Progenitor cell of endocrine pancreas (in vitro differentiated cells): ENCODE measurements at regions not wholly inside any gene's neighbourhood (a gene's known extent, or its start where the extent isn't known, plus 50 kb on each side); places are given as distances from the start of the nearest gene placed in this dataset.

ENCODE experiments used
- DNase-seq: peaks from one replicate; pipeline ENCODE4 v3.0.0; 2021; ENCODE audit warnings: low spot score; ENCODE audit not compliant: unreplicated experiment
- H3K27ac Mint-ChIP-seq: 2 replicates; pipeline ENCODE4 v1.8.0; 2021; ENCODE audit warnings: mild to moderate bottlenecking, moderate library complexity, mixed read lengths
- H3K27me3 Mint-ChIP-seq: 2 replicates; pipeline ENCODE4 v1.8.0; 2021; ENCODE audit warnings: mixed read lengths
- H3K36me3 Mint-ChIP-seq: 2 replicates; pipeline ENCODE4 v1.8.0; 2022; ENCODE audit warnings: mixed read lengths; ENCODE audit not compliant: insufficient read depth
- H3K4me1 Mint-ChIP-seq: 2 replicates; pipeline ENCODE4 v1.8.0; 2021; ENCODE audit warnings: low read depth, mixed read lengths
- H3K4me3 Mint-ChIP-seq: 2 replicates; pipeline ENCODE4 v1.8.0; 2021; ENCODE audit warnings: low read depth, mild to moderate bottlenecking, moderate library complexity, mixed read lengths
- H3K9me3 Mint-ChIP-seq: 2 replicates; pipeline ENCODE4 v1.8.0; 2021; ENCODE audit warnings: low read depth, mixed read lengths
- TF ChIP-seq, protein P1 (sequence below): fragments of 200-600 bp; sonication (generic); IDR thresholded peaks from one replicate; pipeline ENCODE4 v1.5.0; 2021; ENCODE audit warnings: antibody characterized with exemption, mild to moderate bottlenecking; ENCODE audit not compliant: unreplicated experiment

DNA sequence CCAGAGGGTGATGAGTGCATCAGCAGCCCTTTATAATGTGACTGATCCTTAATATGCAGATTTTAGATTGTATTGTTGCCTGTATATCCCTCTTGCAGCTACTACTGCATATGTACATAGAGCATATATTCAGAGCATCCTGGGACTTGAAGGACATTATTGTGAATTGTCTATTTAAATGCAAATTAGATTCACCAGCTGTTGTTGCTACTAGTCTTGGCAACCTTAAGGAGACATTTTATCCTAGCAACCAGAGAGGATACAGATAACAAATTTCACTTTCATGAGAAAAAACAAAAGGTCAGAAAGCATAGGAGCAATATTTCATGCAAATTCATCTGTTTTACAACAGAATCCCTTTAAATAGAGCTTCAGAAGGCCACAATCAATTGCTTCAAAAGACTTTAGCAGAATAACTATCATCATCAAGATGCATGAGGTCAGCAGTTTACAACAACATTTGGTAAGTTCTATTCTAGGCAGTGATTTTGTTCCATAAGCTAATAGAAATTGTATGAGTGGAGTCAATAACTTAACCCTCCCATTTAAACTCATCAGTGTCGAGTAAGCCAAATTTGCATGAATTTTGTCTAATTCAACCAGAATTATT is 148.6 kb downstream of the GC start:
- H3K36me3 Mint-ChIP-seq: peaks cover 17% of the 10 kb centered on the region
- peaks cover 19% of the 10 kb centered on the region for H3K9me3 Mint-ChIP-seq
- H3K27me3 Mint-ChIP-seq: no peaks in the 10 kb centered on the region
- peaks cover 16% of the 10 kb centered on the region for H3K4me1 Mint-ChIP-seq
- no peak overlapping the region for H3K4me3 Mint-ChIP-seq
- peak overlapping the region; percentile 18 for H3K27ac Mint-ChIP-seq
- TF ChIP-seq, protein P1, sequence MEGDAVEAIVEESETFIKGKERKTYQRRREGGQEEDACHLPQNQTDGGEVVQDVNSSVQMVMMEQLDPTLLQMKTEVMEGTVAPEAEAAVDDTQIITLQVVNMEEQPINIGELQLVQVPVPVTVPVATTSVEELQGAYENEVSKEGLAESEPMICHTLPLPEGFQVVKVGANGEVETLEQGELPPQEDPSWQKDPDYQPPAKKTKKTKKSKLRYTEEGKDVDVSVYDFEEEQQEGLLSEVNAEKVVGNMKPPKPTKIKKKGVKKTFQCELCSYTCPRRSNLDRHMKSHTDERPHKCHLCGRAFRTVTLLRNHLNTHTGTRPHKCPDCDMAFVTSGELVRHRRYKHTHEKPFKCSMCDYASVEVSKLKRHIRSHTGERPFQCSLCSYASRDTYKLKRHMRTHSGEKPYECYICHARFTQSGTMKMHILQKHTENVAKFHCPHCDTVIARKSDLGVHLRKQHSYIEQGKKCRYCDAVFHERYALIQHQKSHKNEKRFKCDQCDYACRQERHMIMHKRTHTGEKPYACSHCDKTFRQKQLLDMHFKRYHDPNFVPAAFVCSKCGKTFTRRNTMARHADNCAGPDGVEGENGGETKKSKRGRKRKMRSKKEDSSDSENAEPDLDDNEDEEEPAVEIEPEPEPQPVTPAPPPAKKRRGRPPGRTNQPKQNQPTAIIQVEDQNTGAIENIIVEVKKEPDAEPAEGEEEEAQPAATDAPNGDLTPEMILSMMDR: no peak
- DNase-seq: no peak

DNA sequence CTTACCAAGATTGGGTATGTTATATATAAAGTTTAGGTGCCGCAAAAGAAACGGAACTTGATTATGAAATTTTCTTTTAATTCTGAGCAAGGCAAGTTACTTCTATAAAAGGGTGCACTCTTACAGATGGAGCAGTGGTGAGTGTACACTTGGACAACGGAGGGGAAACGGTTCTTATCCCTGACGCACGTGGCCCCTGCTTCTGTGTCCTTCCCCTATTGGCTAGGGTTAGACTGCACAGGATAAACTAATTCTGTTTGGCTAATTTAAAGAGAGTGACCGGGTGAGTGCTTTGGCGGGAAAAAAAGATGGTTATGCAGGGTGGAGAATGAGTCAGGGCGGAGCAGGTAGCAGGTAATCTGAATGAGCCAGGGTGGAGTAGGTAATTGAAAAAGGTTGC is 149.5 kb downstream of the GC start:
- Mint-ChIP-seq H3K36me3 (peaks cover 18% of the 10 kb centered on the region), H3K27ac (no peak overlapping the region), H3K4me1 (peaks cover 16% of the 10 kb centered on the region), H3K9me3 (peaks cover 20% of the 10 kb centered on the region), H3K27me3 (no peaks in the 10 kb centered on the region), H3K4me3 (no peak overlapping the region)
- TF ChIP-seq, protein P1: no peak
- DNase-seq: no peak

- Mint-ChIP-seq H3K36me3 (peaks cover 16% of the 10 kb centered on the region), H3K27me3 (no peaks in the 10 kb centered on the region), H3K27ac (no peak overlapping the region), H3K4me1 (peaks cover 3% of the 10 kb centered on the region), H3K9me3 (peaks cover 42% of the 10 kb centered on the region), H3K4me3 (no peak overlapping the region)
- no peak for DNase-seq
- TF ChIP-seq, protein P1: no peak
Observed at GRCh38 chr4:71630803-71631202, 153.1 kb downstream of the GC start.

GRCh38 chr4:71625005-71625404 is 158.9 kb downstream of the GC start:
- Mint-ChIP-seq H3K9me3 (peaks cover 65% of the 10 kb centered on the region), H3K4me3 (no peak overlapping the region), H3K27ac (no peak overlapping the region)

More at GRCh38 chr4:71625005-71625404, 158.9 kb downstream of the GC start:
- DNase-seq: no peak
- TF ChIP-seq, protein P1: no peak
- no peaks in the 10 kb centered on the region for H3K4me1 Mint-ChIP-seq
- peaks cover 42% of the 10 kb centered on the region for H3K36me3 Mint-ChIP-seq
- no peaks in the 10 kb centered on the region for H3K27me3 Mint-ChIP-seq
